Keratinocyte (primary cell): ENCODE measurements at regions not wholly inside any gene's neighbourhood (a gene's known extent, or its start where the extent isn't known, plus 50 kb on each side); places are given as distances from the start of the nearest gene placed in this dataset.
"Not testable (repeated sequence)": the region's sequence is repeated elsewhere in the genome, so short reads cannot be mapped to it uniquely, and the experiment has no call there.

Experiments used
- DNase-seq: peaks from one replicate; pipeline ENCODE4 v3.0.0-alpha.2; 2011; ENCODE audit warnings: low read depth, missing footprints, low spot score
- FAIRE-seq: peaks from 2 replicates; lab custom pipeline; 2011; peaks lifted over from hg19 to GRCh38; lab: Jason Lieb, UNC
- H2AFZ ChIP-seq: 2 replicates; pipeline ENCODE4 v1.6.0; 2012; ENCODE audit warnings: low read length, control low read depth, inconsistent platforms; ENCODE audit not compliant: control insufficient read depth
- H3K27ac ChIP-seq: 2 replicates; pipeline ENCODE4 v1.5.1; 2011; ENCODE audit warnings: low read length; ENCODE audit not compliant: control insufficient read depth, insufficient read depth
- H3K27me3 ChIP-seq: 3 replicates; pipeline ENCODE4 v1.6.0; 2011; ENCODE audit warnings: low read length; ENCODE audit not compliant: control insufficient read depth, insufficient read depth; ENCODE audit errors: extremely low read depth
- H3K36me3 ChIP-seq, 2 experiments: 2 replicates in 1 of 2; 3 replicates in 1 of 2; pipeline ENCODE4 v1.5.1; 2011; ENCODE audit warnings: low read length in 2 of 2, mild to moderate bottlenecking in 1 of 2; ENCODE audit not compliant: control insufficient read depth in 2 of 2, insufficient read depth in 2 of 2; ENCODE audit errors: extremely low read depth in 1 of 2
- H3K4me1 ChIP-seq: 3 replicates; pipeline ENCODE4 v1.5.1; 2011; ENCODE audit warnings: low read length; ENCODE audit not compliant: control insufficient read depth, insufficient read depth; ENCODE audit errors: extremely low read depth
- H3K4me2 ChIP-seq: 3 replicates; pipeline ENCODE4 v1.6.0; 2011; ENCODE audit warnings: low read depth, low read length; ENCODE audit not compliant: control insufficient read depth, insufficient read depth; ENCODE audit errors: extremely low read depth
- H3K4me3 ChIP-seq, 3 experiments: fragments of 200-600 bp in 1 of 3; sonication (generic) in 1 of 3; 2 replicates in 2 of 3; 3 replicates in 1 of 3; pipeline ENCODE4 v1.5.1; 2011 to 2016; ENCODE audit warnings: low read length in 3 of 3, mild to moderate bottlenecking in 3 of 3, control low read depth in 2 of 3, inconsistent platforms in 1 of 3, low read depth in 1 of 3, mixed read lengths in 1 of 3, mixed run types in 1 of 3, moderate library complexity in 1 of 3; ENCODE audit not compliant: control insufficient read depth in 2 of 3, insufficient read depth in 2 of 3; ENCODE audit errors: extremely low read depth in 1 of 3
- H3K79me2 ChIP-seq: 2 replicates; pipeline ENCODE4 v1.6.0; 2012; ENCODE audit warnings: low read length; ENCODE audit not compliant: control insufficient read depth, insufficient read depth
- H3K9ac ChIP-seq: 3 replicates; pipeline ENCODE4 v1.6.0; 2011; ENCODE audit warnings: low read length; ENCODE audit not compliant: control insufficient read depth, insufficient read depth; ENCODE audit errors: extremely low read depth
- H3K9me1 ChIP-seq: 3 replicates; pipeline ENCODE4 v1.6.0; 2011; ENCODE audit warnings: low read length; ENCODE audit not compliant: control insufficient read depth, insufficient read depth; ENCODE audit errors: extremely low read depth
- H3K9me3 ChIP-seq: 2 replicates; pipeline ENCODE4 v1.5.1; 2012; ENCODE audit warnings: low read depth, low read length; ENCODE audit not compliant: control insufficient read depth
- H4K20me1 ChIP-seq: 3 replicates; pipeline ENCODE4 v1.6.0; 2011; ENCODE audit warnings: low read length; ENCODE audit not compliant: control insufficient read depth, insufficient read depth; ENCODE audit errors: extremely low read depth
- CTCF ChIP-seq, 3 experiments: IDR thresholded peaks in 1 of 3; conservative IDR thresholded peaks in 1 of 3; optimal IDR thresholded peaks in 1 of 3; 2 replicates in 2 of 3; 3 replicates in 1 of 3; pipeline versions ENCODE3 to v1.5.1; 2011; ENCODE audit warnings: low read length in 3 of 3, mild to moderate bottlenecking in 3 of 3, moderate library complexity in 2 of 3, control low read depth in 1 of 3, inconsistent platforms in 1 of 3; ENCODE audit not compliant: insufficient read depth in 2 of 3; ENCODE audit errors: extremely low read depth in 1 of 3
- EZH2 ChIP-seq: IDR thresholded peaks from one replicate; pipeline ENCODE4 v1.6.1; 2012; ENCODE audit warnings: inconsistent platforms, mild to moderate bottlenecking, low read length, moderate library complexity
- dilution Hi-C: fragments of 300-500 bp; cut with MboI; formaldehyde crosslinking; loops from one replicate; pipeline ENCODE4 v1.7.0; 2020; ENCODE audit warnings: low sequenced_read_pairs; ENCODE audit not compliant: extremely low pct_ligation_motif_present

DNA sequence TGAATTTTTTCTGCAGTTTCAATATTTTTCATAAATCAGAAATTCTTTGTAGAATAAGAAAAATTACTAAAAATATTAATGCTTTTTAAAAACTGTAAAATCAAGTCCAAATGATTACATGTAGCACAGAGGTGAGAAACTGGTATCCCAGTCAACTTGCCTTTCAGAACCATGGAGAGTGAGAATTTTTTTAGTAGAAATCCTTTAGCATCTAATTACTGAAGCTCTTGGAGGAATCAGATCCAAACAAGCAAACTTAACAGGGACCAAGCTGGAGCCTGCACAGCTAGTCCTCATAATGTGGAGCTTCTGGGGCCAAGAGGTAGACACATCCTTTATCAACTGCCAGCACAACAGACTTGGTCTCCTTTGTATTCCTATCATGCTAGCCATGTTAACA lies 724.5 kb downstream of the TFAP2A start:
- H3K4me1 ChIP-seq: no peaks in the 10 kb centered on the region
- TF ChIP-seq CTCF (optimal IDR thresholded peaks at IDR 0.05 in 1 of 3, IDR thresholded peaks at IDR 0.05 in 1 of 3, conservative IDR thresholded peaks at IDR 0.05 in 1 of 3; ENCODE audit: extremely low read depth in 1 of 3, insufficient read depth in 2 of 3, low read length in 3 of 3) (no peak), EZH2 (no peak)
- no peaks in the 10 kb centered on the region for H3K79me2 ChIP-seq
- dilution Hi-C loops: no loop called here
- H3K4me2 ChIP-seq: no peak overlapping the region
- H2AFZ ChIP-seq: no peak overlapping the region
- no peaks in the 10 kb centered on the region for H3K36me3 ChIP-seq
- FAIRE-seq: no peak
- no peak overlapping the region for H3K9ac ChIP-seq
- DNase-seq: no peak
- no peak overlapping the region for H3K27ac ChIP-seq
- H3K9me3 ChIP-seq: no peaks in the 10 kb centered on the region
- no peaks in the 10 kb centered on the region for H4K20me1 ChIP-seq
- no peak overlapping the region for H3K4me3 ChIP-seq
- H3K27me3 ChIP-seq: no peaks in the 10 kb centered on the region
- no peaks in the 10 kb centered on the region for H3K9me1 ChIP-seq

DNA sequence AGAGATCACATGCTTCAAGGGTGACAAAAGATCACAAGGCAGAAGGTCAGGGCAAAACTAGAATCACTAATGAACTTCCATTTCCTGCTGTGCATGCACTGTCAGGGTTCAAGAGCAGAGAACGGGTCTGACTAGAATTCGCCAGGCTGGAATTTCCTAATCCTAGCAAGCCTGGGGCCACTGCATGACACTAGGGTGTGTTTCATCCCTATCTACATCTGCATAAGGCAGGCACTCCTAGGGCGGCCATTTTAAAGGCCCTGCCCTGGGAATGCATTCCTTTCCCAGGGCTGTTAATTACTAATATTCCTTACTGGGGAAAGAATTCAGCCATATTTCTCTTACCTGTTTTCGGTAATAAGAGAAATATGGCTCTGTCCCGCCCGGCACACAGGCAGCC lies 734.1 kb downstream of the TFAP2A start:
- H3K9ac ChIP-seq, H3K36me3 ChIP-seq, H2AFZ ChIP-seq, H3K79me2 ChIP-seq, H3K9me3 ChIP-seq, H3K9me1 ChIP-seq, dilution Hi-C loops, H3K27ac ChIP-seq, DNase-seq, H3K27me3 ChIP-seq, H3K4me2 ChIP-seq, FAIRE-seq, H3K4me3 ChIP-seq, H4K20me1 ChIP-seq, H3K4me1 ChIP-seq: not testable (repeated sequence)

DNA sequence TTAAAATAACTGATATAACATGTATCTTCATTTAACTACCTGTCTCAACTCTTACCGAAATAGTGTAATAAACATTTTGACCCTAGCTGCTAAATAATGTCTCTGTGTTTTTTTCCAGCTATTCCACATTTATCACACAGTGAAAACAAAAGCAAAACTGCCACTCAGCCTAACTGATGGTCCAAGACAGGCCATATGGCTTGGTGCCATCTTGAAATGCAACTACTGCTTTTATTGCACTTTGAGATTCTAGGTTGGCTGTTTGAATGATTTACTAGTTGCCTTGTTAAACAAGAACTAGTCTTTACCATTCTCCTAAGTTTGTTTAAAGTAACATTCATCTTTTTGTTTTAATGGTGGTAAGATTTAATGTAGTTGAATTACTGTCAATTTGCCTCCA lies 739.8 kb downstream of the TFAP2A start:
- Histone ChIP-seq H2AFZ (no peak overlapping the region), H4K20me1 (no peaks in the 10 kb centered on the region), H3K79me2 (no peaks in the 10 kb centered on the region), H3K4me3 (no peak overlapping the region), H3K9me3 (no peaks in the 10 kb centered on the region), H3K4me2 (no peak overlapping the region), H3K4me1 (no peaks in the 10 kb centered on the region), H3K27me3 (no peaks in the 10 kb centered on the region), H3K9ac (no peak overlapping the region), H3K27ac (no peak overlapping the region), H3K36me3 (no peaks in the 10 kb centered on the region), H3K9me1 (no peaks in the 10 kb centered on the region)
- dilution Hi-C loops: no loop called here
- FAIRE-seq (no peak), DNase-seq (no peak)
- TF ChIP-seq EZH2 (no peak), CTCF (optimal IDR thresholded peaks at IDR 0.05 in 1 of 3, IDR thresholded peaks at IDR 0.05 in 1 of 3, conservative IDR thresholded peaks at IDR 0.05 in 1 of 3; ENCODE audit: extremely low read depth in 1 of 3, insufficient read depth in 2 of 3, low read length in 3 of 3) (no peak)
